Suprapubic skin (tissue), 3 donors: ENCODE measurements at regions not wholly inside any gene's neighbourhood (a gene's known extent, or its start where the extent isn't known, plus 50 kb on each side); places are given as distances from the start of the nearest gene placed in this dataset.

ENCODE experiments used
- POLR2A ChIP-seq, 2 donors: fragments of 450-650 bp; IDR thresholded peaks; one replicate each; pipeline ENCODE4 v1.6.1; 2017; ENCODE audit warnings: antibody characterized with exemption in 2 of 2, mild to moderate bottlenecking in 2 of 2, moderate library complexity in 2 of 2
- TF ChIP-seq, protein P1 (sequence below), 2 donors: fragments of 200-600 bp in 1 of 2; fragments of 450-650 bp in 1 of 2; sonication (generic) in 1 of 2; IDR thresholded peaks; one replicate each; pipeline ENCODE4 v1.5.1; 2016 to 2019; ENCODE audit warnings: antibody characterized with exemption in 2 of 2, mild to moderate bottlenecking in 1 of 2, moderate library complexity in 1 of 2

DNA sequence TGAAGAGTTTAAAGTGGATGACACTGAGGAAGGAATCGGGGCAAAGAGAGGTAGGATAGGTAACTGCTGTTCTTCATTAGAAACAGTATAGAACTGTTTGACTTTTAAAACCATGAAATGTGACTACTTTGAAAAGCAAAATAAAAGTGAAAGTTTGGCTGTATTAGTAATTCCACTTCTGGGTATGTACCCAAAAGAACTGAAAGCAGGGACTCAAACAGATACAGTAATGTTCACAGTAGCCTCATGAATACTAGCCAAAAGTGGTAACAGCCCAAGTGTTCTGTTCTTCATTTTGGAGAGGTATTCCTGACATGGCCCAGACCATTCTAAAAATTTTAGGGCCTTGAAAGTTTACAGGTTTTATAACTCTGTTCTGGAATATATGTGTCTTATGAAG lies 1055.4 kb downstream of the TBL1XR1 start:
- TF ChIP-seq POLR2A (IDR thresholded peaks at IDR 0.05), result no peak
- TF ChIP-seq, protein P1, sequence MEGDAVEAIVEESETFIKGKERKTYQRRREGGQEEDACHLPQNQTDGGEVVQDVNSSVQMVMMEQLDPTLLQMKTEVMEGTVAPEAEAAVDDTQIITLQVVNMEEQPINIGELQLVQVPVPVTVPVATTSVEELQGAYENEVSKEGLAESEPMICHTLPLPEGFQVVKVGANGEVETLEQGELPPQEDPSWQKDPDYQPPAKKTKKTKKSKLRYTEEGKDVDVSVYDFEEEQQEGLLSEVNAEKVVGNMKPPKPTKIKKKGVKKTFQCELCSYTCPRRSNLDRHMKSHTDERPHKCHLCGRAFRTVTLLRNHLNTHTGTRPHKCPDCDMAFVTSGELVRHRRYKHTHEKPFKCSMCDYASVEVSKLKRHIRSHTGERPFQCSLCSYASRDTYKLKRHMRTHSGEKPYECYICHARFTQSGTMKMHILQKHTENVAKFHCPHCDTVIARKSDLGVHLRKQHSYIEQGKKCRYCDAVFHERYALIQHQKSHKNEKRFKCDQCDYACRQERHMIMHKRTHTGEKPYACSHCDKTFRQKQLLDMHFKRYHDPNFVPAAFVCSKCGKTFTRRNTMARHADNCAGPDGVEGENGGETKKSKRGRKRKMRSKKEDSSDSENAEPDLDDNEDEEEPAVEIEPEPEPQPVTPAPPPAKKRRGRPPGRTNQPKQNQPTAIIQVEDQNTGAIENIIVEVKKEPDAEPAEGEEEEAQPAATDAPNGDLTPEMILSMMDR (IDR thresholded peaks at IDR 0.05), result no peak
